Stomach (tissue), 4 donors: ENCODE measurements at regions not wholly inside any gene's neighbourhood (a gene's known extent, or its start where the extent isn't known, plus 50 kb on each side); places are given as distances from the start of the nearest gene placed in this dataset.

Experiments
- POLR2AphosphoS5 ChIP-seq, 3 donors: sonication (generic); formaldehyde crosslinking; IDR thresholded peaks; one replicate each; pipeline ENCODE4 v1.6.1; 2016; ENCODE audit warnings: antibody characterized with exemption in 3 of 3
- TF ChIP-seq, protein P1 (sequence below), 7 experiments: fragments of 450-650 bp in 4 of 7; fragments of 200-600 bp in 3 of 7; sonication (generic) in 3 of 7; IDR thresholded peaks; one replicate each; pipeline ENCODE4 v1.5.1; 2016 to 2019; ENCODE audit warnings: antibody characterized with exemption in 7 of 7, control low read depth in 2 of 7, mild to moderate bottlenecking in 1 of 7

DNA sequence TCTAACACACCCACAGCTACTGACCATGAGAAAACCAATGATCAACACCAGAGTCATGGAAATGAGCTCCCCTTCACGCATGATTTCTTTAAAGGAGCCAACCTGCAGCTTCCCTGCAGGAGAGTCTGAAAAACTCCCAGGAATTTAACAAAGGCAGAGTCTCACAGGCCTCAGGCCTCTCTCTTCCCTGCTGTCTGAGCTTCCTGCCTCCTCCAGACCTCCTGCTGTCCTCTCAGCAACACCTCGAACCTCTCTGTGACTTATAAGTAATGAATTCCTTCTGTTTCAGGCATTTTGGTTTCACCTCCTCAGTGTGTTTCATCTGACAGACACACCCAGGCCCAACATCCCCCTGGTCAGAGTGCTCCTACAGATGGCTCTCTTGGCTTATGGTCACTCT lies 1044.4 kb downstream of the UQCRFS1 start:
- TF ChIP-seq, protein P1, sequence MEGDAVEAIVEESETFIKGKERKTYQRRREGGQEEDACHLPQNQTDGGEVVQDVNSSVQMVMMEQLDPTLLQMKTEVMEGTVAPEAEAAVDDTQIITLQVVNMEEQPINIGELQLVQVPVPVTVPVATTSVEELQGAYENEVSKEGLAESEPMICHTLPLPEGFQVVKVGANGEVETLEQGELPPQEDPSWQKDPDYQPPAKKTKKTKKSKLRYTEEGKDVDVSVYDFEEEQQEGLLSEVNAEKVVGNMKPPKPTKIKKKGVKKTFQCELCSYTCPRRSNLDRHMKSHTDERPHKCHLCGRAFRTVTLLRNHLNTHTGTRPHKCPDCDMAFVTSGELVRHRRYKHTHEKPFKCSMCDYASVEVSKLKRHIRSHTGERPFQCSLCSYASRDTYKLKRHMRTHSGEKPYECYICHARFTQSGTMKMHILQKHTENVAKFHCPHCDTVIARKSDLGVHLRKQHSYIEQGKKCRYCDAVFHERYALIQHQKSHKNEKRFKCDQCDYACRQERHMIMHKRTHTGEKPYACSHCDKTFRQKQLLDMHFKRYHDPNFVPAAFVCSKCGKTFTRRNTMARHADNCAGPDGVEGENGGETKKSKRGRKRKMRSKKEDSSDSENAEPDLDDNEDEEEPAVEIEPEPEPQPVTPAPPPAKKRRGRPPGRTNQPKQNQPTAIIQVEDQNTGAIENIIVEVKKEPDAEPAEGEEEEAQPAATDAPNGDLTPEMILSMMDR (IDR thresholded peaks at IDR 0.05) = no peak
- no peak for TF ChIP-seq POLR2AphosphoS5 (IDR thresholded peaks at IDR 0.05)
